NCI-H345 treated with DMSO at 0.1 percent for 48 hours (cell line): ENCODE measurements at regions not wholly inside any gene's neighbourhood (a gene's known extent, or its start where the extent isn't known, plus 50 kb on each side); places are given as distances from the start of the nearest gene placed in this dataset.
A peak's percentile ranks its signal among the peaks of the same experiment; 100 is the strongest.

Experiments
- DNase-seq: peaks from one replicate; lab custom pipeline; 2025; ENCODE audit not compliant: unreplicated experiment; lab: John Stamatoyannopoulos, UW

GRCh38 chr19:46944918-46945628, 74.6 kb upstream of the NPAS1 start:
- DNase-seq, result no peak

GRCh38 chr19:46945694-46946489, 73.7 kb upstream of the NPAS1 start:
- no peak for DNase-seq

DNA sequence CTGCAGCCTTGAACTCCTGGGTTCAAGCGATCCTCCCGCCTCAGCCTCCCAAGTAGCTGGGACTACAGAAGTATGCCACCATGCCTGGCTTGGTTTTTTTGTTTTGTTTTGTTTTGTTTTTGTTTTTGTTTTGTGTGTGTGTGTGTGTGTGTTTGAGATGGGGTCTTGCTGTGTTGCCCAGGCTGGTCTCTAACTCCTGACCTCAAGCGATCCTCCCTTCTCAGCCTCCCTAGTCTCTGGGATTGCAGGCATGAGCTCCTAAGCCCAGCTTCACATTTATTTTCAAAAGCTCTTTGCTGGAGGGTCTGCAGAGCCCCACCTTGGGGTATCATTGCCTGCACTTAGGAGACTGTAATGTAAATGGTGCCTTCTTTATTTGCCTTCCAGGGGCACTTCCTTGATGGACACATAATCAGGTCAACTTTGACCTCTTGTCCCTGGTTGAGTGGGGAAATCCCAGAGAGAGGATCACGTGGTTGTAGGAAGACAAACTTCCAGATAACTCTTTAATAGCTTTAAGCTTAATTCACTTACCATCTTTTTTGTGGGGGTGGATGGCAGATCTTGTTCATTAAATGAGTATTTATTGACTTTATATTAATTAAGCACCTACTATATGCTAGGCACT, 72.9 kb upstream of the NPAS1 start:
- no peak for DNase-seq

DNA sequence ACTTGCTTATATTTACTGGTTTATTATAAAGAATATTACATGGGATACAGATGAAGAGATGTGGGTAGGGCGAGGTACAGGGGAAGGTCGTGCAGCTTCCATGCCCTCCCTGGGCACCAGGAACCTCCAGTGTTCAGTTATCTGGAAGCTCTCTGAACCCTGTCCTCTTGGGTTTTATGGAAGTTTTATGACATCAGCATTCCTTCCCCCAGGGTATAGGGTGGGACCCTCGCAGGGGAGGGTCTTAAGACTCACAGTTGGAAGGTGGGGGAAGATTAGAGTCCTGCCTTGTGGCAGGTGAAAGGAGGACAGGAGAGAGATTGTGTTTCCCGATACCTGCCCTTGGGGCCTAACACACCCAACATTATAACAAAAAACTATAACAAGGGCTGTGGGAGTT, 71.8 kb upstream of the NPAS1 start:
- no peak for DNase-seq

- DNase-seq, result no peak
Measured at GRCh38 chr19:46950526-46951170, 69.0 kb upstream of the NPAS1 start.

DNA sequence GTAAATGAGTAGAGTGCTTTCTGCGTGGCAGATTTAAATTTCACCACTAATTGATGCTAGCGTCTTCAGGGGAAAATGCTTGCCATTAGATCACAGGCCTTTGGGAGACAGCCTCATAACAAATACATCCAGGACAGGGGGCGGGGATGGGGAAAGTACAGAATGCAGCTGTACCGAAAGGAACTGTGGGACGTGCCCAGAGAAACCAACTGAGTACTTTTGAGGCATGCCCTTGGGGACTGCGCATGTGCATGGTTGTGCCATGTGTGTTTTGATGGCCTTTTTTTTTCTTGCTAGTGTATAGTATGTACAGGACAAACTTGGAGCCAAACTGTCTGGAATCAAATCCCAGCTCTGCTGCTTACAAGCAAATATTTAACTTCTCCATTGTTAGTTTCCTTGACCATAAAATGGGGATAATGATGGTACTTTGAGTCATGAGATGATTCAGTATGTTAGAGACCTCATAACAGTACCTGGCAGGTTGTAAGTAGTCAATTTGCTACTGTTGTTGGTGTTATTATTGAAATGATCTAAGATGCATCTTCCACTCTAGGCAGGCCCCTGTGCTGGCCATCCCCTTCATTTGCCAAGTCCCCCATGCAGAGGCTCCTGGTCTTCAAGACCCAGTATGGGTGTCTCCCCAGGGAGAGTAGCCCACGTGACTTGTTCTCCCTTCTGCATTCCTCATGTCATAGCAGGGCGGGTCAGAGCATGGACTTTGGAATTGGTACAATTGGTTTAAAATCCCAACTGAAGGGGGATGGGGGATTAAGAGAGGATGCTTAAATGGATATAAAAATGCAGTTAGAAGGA, 68.3 kb upstream of the NPAS1 start:
- DNase-seq, result no peak

- no peak for DNase-seq
Measured at GRCh38 chr19:46952874-46953273, 66.8 kb upstream of the NPAS1 start.

- no peak for DNase-seq
Measured at GRCh38 chr19:46953955-46954501, 65.6 kb upstream of the NPAS1 start.

DNA sequence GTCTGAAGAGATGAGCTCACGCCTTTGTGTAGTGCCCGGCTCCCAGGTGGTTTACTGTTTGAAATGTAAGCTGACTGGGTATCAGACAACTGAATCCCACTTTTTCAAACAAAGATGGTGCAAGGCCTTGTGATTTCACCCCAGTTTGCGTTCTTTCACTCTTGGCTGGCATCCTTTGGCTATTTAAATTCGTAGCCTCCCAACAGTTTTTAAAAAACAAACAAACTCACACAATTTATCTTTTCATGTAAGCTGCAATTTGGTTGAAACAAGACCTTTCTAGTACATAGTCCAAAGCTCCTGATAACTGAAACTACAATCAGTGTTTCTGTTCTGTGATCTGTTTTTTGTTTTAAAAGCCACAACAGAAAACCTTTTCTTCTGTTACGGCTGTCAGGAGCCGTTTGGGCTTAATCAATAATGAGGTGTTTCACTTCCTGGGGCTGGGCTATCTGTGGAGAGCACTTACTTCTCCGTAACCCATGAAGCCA, 65.1 kb upstream of the NPAS1 start:
- no peak for DNase-seq

DNA sequence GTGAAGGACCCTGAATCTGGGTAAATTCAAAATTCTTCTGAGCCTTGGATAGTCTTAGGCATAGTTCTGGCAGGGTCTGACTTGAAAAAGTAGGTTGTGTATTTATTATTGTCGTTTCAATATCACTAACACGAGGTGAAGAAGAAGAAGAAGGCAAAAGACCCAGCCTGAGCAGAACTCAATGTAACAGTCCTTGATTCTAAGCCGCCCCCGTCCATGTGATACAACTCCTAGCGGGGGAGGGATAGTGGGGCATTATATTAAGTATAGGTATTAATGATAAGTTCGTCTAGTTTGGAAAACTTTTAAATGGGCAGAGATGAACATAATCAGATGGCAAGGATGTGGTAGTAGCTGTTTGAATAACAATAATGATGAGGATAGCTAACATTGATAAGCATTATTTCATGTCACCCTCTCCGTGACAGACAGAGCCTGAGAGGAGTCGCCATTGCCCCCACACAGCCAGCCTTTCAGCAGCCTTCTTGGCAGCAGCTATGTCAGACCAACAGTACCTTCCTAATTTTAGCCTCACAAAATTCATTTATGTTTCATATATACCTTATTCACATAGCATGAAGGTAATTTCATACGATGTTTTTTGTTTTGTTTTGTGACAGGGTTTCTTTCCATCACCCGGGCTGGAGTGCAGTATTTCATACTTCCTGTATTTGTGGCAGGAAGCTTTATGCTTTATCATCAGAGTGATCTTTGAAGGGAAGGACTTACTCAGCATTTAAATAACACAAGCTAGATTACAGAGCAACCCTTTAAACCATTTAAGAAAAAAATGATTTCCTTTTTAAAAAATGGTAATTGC, 64.4 kb upstream of the NPAS1 start:
- no peak for DNase-seq

GRCh38 chr19:46955813-46956371, 63.7 kb upstream of the NPAS1 start:
- DNase-seq, result no peak

GRCh38 chr19:46958532-46958931, 61.1 kb upstream of the NPAS1 start:
- no peak for DNase-seq

GRCh38 chr19:46959894-46960556, 59.6 kb upstream of the NPAS1 start:
- no peak for DNase-seq

GRCh38 chr19:46962030-46962570, 57.5 kb upstream of the NPAS1 start:
- DNase-seq, result no peak

- no peak for DNase-seq
Measured at GRCh38 chr19:46963093-46963734, 56.4 kb upstream of the NPAS1 start.

DNA sequence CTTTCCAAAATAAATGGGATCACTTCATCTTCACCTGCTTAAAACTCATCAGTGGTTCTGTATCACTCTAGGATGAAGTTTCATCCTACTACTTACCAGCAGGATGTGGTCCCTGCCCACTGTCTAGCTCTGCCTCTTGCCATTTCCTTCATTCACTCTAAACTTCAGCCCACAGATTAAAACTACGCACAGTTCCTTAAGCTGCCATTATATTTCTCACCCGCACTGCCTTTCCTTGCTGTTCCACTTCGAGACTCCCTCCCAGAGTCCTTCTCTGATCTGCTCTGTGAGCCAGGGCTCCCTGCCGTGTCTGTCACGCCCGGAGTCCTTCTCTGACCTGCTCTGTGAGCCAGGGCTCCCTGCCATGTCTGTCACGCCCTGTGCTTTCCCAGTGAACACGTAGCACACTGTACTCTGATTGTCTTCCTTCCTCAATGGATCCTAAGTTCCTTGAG, 52.0 kb upstream of the NPAS1 start:
- peak; percentile 1 for DNase-seq
